ENCODE measurements at regions not wholly inside any gene's neighbourhood (a gene's known extent, or its start where the extent isn't known, plus 50 kb on each side); places are given as distances from the start of the nearest gene placed in this dataset.

- ChIA-PET CTCF (interaction anchor here (0.9 kb wide), 1 partner anchor 11 kb away, joined by 3 read pairs; no protein-coding TSS in a partner anchor), POLR2A (no interaction called here)
- H4K20me1 ChIP-seq (replicated peaks; ENCODE audit: control insufficient read depth, extremely low read depth, insufficient read depth, low read length) = no peaks in the 10 kb centered on the region
- no peak for TF ChIP-seq JUN (IDR thresholded peaks at IDR 0.05; ENCODE audit: borderline replicate concordance, insufficient read depth, insufficient read length, low read depth)
- no peak for TF ChIP-seq FOS (IDR thresholded peaks at IDR 0.05; ENCODE audit: borderline replicate concordance, insufficient read depth, low read length)
- TF ChIP-seq POLR2AphosphoS5 (IDR thresholded peaks at IDR 0.05; ENCODE audit: insufficient read depth, low read depth, low read length) = no peak
- TF ChIP-seq CTCF (IDR thresholded peaks at IDR 0.05; ENCODE audit: extremely low read depth in 1 of 2, insufficient read depth in 1 of 2, low read depth in 1 of 2, low read length in 2 of 2) = no peak
- no peak for TF ChIP-seq POLR2A (IDR thresholded peaks at IDR 0.05; ENCODE audit: low read depth, low read length)
- no peak for TF ChIP-seq MAX (IDR thresholded peaks at IDR 0.05; ENCODE audit: insufficient read depth, insufficient read length)
- no peak for TF ChIP-seq GATA2 (IDR thresholded peaks at IDR 0.05; ENCODE audit: insufficient read depth, insufficient read length, low read depth, low read length)
- TF ChIP-seq EZH2 (IDR thresholded peaks at IDR 0.05; ENCODE audit: borderline replicate concordance, low read depth, low read length, severe bottlenecking) = no peak
- TF ChIP-seq MYC (IDR thresholded peaks at IDR 0.05; ENCODE audit: low read depth, low read length) = no peak
- no peaks in the 10 kb centered on the region for H3K4me1 ChIP-seq (ENCODE audit: control insufficient read depth, extremely low read depth, insufficient read depth, low read length)
- peak; percentile 54 for DNase-seq (ENCODE audit: low read depth, low spot score)
- no peaks in the 10 kb centered on the region for H3K79me2 ChIP-seq (ENCODE audit: control insufficient read depth, insufficient read depth, low read length)
- intact Hi-C loops (cut with micrococcal nuclease) (no loop called here), dilution Hi-C loops (cut with MboI; ENCODE audit: extremely low pct_ligation_motif_present, low sequenced_read_pairs) (no loop called here)
- no peaks in the 10 kb centered on the region for H3K9me1 ChIP-seq (replicated peaks; ENCODE audit: control insufficient read depth, extremely low read depth, insufficient read depth, low read length)
- H3K9me3 ChIP-seq (replicated peaks; ENCODE audit: control insufficient read depth, insufficient read depth, low read length) = no peaks in the 10 kb centered on the region
- H3K9ac ChIP-seq (replicated peaks; ENCODE audit: extremely low read depth, insufficient read depth, low read length) = no peak overlapping the region
- BruUV-seq (replicated peaks) = no TSS peak
- H3K4me2 ChIP-seq (ENCODE audit: insufficient read depth, low read length) = no peak overlapping the region
- H2AFZ ChIP-seq (ENCODE audit: low read depth, low read length) = no peak overlapping the region
- no peak for FAIRE-seq
- no peak overlapping the region for H3K27ac ChIP-seq (ENCODE audit: insufficient read depth, low read depth, low read length)
- no peaks in the 10 kb centered on the region for H3K36me3 ChIP-seq (ENCODE audit: control insufficient read depth in 2 of 2, extremely low read depth in 1 of 2, insufficient read depth in 2 of 2, low read length in 2 of 2)
- no peak overlapping the region for H3K4me3 ChIP-seq (replicated peaks in 1 of 3; ENCODE audit: insufficient read depth in 1 of 3, low read depth in 1 of 3, low read length in 3 of 3)
- H3K27me3 ChIP-seq (ENCODE audit: control insufficient read depth in 2 of 2, insufficient read depth in 2 of 2, low read length in 2 of 2) = no peaks in the 10 kb centered on the region
Observed at GRCh38 chr4:156193106-156193505, 239.4 kb upstream of the CTSO start.

All from endothelial cell of umbilical vein (primary cell).